ENCODE measurements at regions not wholly inside any gene's neighbourhood (a gene's known extent, or its start where the extent isn't known, plus 50 kb on each side); places are given as distances from the start of the nearest gene placed in this dataset.

DNA sequence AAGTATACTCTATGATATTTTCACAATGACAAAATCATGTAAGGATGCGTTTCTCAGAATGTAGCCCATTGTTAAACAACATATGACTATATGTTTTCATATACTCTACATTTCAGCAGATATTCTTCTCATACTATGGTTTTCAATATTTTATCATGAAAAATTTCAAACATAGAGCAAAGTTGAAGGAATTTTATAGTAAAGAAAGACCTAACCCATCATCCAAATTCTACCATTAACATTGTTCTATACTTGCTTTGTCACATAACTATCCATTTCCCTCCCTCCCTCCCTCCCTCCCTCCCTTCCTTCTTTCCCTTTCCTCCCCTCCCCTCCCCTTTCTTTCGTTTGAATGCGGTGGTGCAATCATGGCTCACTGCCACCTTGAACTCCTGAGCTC lies 109.4 kb downstream of the FHIP1A start:
- Histone ChIP-seq H3K9ac (ENCODE audit: extremely low read depth, low read length, poor library complexity, severe bottlenecking) (no peak overlapping the region), H3K36me3 (ENCODE audit: control insufficient read depth, insufficient read depth, low read length) (no peaks in the 10 kb centered on the region), H3K4me3 (ENCODE audit: low read length) (no peak overlapping the region), H3K27ac (ENCODE audit: low read depth, low read length) (no peak overlapping the region), H3K4me1 (ENCODE audit: control insufficient read depth, insufficient read depth, low read length) (no peaks in the 10 kb centered on the region), H3K9me3 (ENCODE audit: control insufficient read depth, low read length) (no peaks in the 10 kb centered on the region), H3K27me3 (ENCODE audit: control insufficient read depth, insufficient read depth, low read length, poor library complexity, severe bottlenecking) (no peaks in the 10 kb centered on the region)
- DNase-seq, result no peak
- TF ChIP-seq, protein P1, sequence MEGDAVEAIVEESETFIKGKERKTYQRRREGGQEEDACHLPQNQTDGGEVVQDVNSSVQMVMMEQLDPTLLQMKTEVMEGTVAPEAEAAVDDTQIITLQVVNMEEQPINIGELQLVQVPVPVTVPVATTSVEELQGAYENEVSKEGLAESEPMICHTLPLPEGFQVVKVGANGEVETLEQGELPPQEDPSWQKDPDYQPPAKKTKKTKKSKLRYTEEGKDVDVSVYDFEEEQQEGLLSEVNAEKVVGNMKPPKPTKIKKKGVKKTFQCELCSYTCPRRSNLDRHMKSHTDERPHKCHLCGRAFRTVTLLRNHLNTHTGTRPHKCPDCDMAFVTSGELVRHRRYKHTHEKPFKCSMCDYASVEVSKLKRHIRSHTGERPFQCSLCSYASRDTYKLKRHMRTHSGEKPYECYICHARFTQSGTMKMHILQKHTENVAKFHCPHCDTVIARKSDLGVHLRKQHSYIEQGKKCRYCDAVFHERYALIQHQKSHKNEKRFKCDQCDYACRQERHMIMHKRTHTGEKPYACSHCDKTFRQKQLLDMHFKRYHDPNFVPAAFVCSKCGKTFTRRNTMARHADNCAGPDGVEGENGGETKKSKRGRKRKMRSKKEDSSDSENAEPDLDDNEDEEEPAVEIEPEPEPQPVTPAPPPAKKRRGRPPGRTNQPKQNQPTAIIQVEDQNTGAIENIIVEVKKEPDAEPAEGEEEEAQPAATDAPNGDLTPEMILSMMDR (conservative IDR thresholded peaks at IDR 0.05), result no peak
- Mint-ChIP-seq H3K4me3 (no peak overlapping the region), H3K27me3 (ENCODE audit: insufficient read depth) (no peaks in the 10 kb centered on the region), H3K9me3 (no peaks in the 10 kb centered on the region), H3K36me3 (ENCODE audit: low read depth) (no peaks in the 10 kb centered on the region), H3K27ac (no peak overlapping the region), H3K4me1 (peaks cover 14% of the 10 kb centered on the region)
- 77% methylated on average over 3 of the region's 3 CpGs; no CpG with 5 or more reads in 1 of the 2 experiments for WGBS, 2 experiments (ENCODE audit: insufficient coverage in 1 of 2, insufficient read length in 1 of 2)

DNA sequence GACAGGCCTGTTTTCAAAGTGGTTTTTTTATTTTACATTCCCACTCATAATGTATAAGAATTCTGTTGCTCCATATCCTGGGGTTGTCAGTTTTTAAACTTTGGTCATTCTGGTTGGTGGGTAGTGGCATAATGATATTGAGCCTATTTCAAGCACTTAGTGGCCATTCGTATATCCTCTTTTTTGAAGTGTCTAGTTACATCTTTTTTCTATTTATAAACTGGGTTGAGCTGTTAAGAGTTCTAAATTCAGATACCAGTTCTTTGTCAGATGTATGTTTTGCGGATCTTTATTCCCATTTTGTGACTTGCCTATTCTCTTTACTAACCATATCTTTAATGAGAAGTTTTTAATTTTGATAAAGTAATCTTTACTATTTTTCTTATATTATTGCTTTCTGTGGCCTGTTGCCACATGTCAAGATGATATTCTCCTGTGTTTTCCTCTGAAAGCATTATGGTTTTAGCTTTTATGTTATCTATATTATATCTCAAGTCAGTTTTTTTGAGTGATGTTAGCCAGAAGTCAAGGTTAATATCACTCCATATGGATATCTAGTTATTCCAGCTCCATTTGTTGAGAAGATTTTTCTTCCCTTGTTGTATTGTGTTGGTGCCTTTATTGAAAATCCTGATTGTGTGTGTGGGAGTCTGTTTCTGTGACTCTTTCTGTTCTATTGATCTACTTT lies 110.9 kb downstream of the FHIP1A start:
- TF ChIP-seq, protein P1 (conservative IDR thresholded peaks at IDR 0.05), result no peak
- H3K27me3 ChIP-seq (ENCODE audit: control insufficient read depth, insufficient read depth, low read length, poor library complexity, severe bottlenecking), result no peaks in the 10 kb centered on the region
- Mint-ChIP-seq H3K27me3 (ENCODE audit: insufficient read depth) (no peaks in the 10 kb centered on the region), H3K27ac (no peak overlapping the region), H3K4me3 (no peak overlapping the region), H3K4me1 (peaks cover 26% of the 10 kb centered on the region), H3K36me3 (ENCODE audit: low read depth) (no peaks in the 10 kb centered on the region), H3K9me3 (peaks cover 2% of the 10 kb centered on the region)
- H3K4me3 ChIP-seq (ENCODE audit: low read length), result no peak overlapping the region
- 100% methylated on average over 1 of the region's 2 CpGs; no CpG with 5 or more reads in 1 of the 2 experiments for WGBS, 2 experiments (ENCODE audit: insufficient coverage in 1 of 2, insufficient read length in 1 of 2)
- no peak overlapping the region for H3K9ac ChIP-seq (ENCODE audit: extremely low read depth, low read length, poor library complexity, severe bottlenecking)
- peaks cover 3% of the 10 kb centered on the region for H3K4me1 ChIP-seq (ENCODE audit: control insufficient read depth, insufficient read depth, low read length)
- H3K36me3 ChIP-seq (ENCODE audit: control insufficient read depth, insufficient read depth, low read length), result no peaks in the 10 kb centered on the region
- no peaks in the 10 kb centered on the region for H3K9me3 ChIP-seq (ENCODE audit: control insufficient read depth, low read length)
- H3K27ac ChIP-seq (ENCODE audit: low read depth, low read length), result no peak overlapping the region
- DNase-seq, result no peak

DNA sequence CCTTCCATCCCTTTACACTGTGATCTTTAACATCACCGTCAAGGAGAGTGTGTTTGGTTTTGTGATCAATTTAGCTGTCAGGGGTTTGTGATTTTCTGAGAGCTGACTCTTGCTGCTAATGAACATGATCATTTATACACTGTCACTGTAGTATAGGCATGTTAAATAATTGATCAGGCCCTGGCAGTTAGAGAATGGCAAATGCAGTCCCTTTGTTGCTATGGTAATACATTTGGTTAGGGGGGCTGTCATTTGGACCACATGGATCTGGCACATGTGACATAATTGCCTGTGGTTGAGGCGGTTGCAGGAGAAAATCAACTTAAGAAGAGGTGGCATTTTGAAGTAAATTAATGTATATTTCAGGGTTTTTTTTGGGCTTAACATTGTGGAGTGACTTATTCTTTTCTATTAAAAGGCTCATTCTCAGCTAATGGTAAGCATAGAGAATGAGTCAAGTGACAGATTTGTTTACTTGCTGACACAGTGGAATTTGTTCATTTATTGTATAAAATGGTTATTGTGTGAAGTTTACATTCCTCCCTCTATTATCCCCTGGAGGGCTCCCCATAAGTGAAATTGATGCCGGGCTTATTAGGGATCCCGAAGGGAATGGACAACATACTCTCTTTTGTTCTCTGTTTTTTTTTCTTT lies 114.0 kb downstream of the FHIP1A start:
- Histone ChIP-seq H3K27ac (ENCODE audit: low read depth, low read length) (no peak overlapping the region), H3K27me3 (ENCODE audit: control insufficient read depth, insufficient read depth, low read length, poor library complexity, severe bottlenecking) (no peaks in the 10 kb centered on the region), H3K9ac (ENCODE audit: extremely low read depth, low read length, poor library complexity, severe bottlenecking) (no peak overlapping the region), H3K4me3 (ENCODE audit: low read length) (no peak overlapping the region), H3K36me3 (ENCODE audit: control insufficient read depth, insufficient read depth, low read length) (no peaks in the 10 kb centered on the region), H3K4me1 (ENCODE audit: control insufficient read depth, insufficient read depth, low read length) (peaks cover 3% of the 10 kb centered on the region), H3K9me3 (ENCODE audit: control insufficient read depth, low read length) (peaks cover 12% of the 10 kb centered on the region)
- Mint-ChIP-seq H3K4me3 (no peak overlapping the region), H3K36me3 (ENCODE audit: low read depth) (peaks cover 11% of the 10 kb centered on the region), H3K27me3 (ENCODE audit: insufficient read depth) (peaks cover 2% of the 10 kb centered on the region), H3K27ac (no peak overlapping the region), H3K4me1 (peaks cover 26% of the 10 kb centered on the region), H3K9me3 (peaks cover 23% of the 10 kb centered on the region)
- no peak for DNase-seq
- 90% methylated on average over 3 of the region's 4 CpGs; no CpG with 5 or more reads in 1 of the 2 experiments for WGBS, 2 experiments (ENCODE audit: insufficient coverage in 1 of 2, insufficient read length in 1 of 2)
- TF ChIP-seq, protein P1 (conservative IDR thresholded peaks at IDR 0.05), result no peak

Measured in endodermal cell (in vitro differentiated cells).